HG03354 (cell line): ENCODE measurements at regions not wholly inside any gene's neighbourhood (a gene's known extent, or its start where the extent isn't known, plus 50 kb on each side); places are given as distances from the start of the nearest gene placed in this dataset.
A peak's percentile ranks its signal among the peaks of the same experiment; 100 is the strongest.
"Not testable (repeated sequence)": the region's sequence is repeated elsewhere in the genome, so short reads cannot be mapped to it uniquely, and the experiment has no call there.

Experiments
- ATAC-seq: cut with Tn5 transposase; IDR thresholded peaks from one replicate; pipeline ENCODE4 v1.9.1; 2021; ENCODE audit warnings: mild to moderate bottlenecking; ENCODE audit not compliant: unreplicated experiment, poor library complexity, severe bottlenecking

DNA sequence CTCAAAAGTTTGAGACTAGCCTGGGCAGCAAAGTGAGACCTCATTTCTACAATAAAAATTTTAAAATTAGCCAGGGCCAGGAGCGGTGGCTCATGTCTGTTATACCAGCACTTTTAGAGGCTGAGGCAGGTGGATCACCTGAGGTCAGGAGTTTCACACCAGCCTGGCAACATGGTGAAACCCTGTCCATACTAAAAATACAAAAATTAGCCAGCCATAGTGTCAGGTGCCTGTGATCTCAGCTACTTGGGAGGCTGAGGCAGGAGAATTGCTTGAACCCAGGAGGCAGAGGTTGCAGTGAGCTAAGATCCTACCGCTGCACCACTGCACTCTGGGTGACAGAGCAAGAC, 85.1 kb upstream of the MAP4 start:
- ATAC-seq: not testable (repeated sequence)

DNA sequence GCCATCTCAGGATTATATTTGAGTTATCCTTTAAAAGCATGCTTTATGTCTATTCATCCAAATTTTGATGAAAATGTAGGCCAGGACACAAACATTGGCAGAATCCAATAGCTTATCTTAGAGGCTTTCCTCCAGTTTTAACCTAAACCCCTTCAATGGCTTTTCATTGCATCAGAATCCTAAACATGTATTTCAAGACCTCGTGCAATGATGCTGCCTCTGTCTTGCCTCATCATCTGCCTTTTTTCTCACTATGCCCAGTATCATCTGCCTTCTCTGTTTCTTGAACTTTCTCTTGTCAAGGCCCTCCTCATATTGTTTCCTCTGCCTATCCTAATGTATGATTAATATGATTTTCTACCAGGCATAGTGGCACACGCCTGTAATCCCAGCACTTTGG, 76.1 kb upstream of the MAP4 start:
- no peak for ATAC-seq

DNA sequence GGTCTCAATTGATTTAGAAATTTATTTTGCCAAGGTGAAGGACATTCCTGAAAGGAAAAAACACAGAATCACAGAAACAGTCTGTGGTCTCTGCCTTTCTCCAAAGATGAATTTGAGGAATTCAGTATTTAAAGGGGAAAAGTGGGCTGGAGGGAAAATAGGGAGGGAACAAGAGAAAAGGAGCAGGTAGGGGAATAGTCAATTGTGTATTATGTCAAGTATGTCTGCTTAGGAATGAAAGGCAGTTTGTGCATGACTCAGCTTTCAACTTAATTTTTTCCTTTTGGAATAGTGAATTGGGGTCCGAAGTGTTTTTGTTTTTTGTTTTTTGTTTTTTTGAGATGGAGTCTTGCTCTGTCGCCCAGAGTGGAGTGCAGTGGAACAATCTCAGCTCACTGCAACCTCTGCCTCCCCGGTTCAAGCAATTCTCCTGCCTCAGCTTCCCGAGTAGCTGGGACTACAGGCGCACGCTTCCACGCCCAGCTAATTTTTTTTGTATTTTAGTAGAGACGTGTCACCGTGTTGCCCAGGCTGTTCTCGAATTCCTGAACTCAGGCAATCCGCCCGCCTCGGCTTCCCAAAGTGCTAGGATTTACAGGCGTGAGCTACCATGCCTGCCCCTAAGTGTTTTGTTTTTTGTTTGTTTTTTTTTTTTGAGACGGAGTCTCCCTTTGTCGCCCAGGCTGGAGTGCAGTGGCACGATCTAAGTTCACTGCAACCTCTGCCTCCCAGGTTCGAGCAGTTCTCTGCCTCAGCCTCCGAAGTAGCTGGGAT, 74.1 kb upstream of the MAP4 start:
- ATAC-seq: no peak

DNA sequence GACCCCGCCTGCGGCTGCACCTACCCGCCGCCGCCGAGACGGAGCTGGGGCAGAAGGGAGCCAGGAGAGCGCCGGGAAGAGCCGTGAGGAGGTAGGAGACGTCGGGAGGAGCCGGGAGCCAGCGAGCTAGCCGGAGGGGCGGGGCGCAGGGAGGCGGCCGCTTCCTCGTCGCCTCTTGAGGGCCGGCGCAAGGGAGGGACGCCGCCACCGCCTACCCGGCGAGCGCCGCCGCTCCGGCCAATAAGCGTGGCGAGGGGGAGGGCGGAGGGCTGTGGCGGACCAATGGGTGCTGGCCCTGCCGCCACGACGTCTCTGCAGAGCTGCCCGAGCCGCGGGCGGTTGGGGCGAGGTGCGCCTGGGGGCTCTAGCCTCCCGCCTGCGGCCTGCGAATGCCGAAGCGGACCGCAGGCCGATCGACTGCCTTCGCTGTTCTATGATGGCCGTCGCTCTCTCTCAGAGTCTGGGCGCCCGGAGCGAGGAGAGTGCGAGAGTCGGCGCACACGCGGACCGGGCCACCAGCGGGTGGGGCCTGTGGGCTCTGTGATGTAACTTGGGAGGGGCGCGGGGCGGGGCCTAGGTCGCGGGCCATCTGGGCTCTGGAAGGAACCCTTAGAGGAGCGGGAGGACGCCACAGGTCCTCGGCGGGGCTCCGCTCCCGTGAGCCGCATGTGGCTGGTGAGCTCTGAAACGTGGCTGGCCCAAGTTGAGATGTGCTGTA, 72.7 kb upstream of the MAP4 start:
- ATAC-seq: peak; percentile 94

DNA sequence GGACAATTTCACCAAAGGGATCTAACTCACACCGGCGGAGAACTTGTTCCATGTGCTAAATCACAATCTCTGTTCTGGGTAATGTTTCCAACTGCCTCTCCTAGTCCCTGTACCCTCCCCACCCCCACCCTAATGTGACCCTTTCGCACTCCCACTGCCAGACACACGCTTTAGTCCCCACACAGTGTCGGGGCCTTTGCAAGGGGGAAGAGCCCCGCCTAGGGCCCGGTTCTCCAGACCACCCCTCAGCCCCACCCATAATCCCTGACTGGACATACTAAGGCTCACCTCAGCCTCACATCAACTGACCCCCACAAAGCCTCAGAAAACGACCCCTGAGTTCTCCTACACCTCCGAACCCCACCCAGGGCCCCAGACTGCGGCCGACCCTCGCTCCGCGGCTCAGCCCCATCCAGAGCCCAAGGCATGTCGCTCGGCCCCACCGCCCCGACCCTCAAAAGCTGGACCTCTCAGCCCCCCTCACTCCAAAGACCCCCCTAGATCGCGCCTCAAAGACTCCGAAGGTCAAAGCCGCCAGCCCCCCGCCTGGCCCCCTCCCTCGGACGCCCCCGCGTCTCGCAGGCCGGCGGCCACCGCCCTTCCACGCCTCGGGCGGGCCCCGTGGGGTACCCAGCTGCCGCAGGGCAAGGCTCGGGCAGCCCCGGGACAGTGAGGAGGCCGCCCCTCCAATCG, 72.0 kb upstream of the MAP4 start:
- ATAC-seq: peak; percentile 34

DNA sequence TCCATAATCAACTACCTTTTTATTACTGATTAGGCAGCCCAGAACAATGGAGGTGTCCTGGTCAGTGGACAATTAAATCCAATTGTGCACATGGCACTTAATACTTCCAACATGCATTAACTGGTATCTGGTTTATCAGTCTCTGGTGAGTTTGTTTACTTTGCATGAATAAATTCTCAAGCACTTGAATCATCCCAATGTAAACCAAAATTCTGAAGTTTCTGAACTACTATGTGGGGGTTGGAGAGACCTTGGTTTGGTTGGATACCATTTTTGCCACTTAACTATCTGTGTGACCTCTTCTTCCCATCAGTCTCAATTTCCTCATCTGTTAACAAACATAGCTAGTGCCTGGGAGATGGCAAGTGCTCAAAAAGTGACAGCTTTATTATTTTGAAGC, 70.5 kb upstream of the MAP4 start:
- no peak for ATAC-seq

DNA sequence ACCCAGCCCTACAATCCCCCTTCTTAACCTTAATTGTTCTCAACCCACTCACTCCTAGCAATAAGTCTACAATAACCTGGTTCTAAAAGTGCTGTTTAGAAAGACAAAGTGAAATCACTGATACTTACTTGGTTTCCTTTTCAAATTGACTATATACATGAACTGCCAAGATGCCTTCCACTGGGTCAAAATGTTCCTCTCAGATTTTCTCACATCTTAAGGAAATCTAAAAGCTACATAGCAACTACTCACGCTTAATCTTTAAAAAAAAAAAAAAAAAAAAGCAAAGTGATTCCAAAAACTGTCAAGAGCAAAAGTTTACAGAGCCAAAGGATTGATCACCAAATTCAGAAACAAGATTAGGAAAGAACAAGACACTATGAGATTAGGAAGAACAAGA, 68.7 kb upstream of the MAP4 start:
- ATAC-seq: no peak

DNA sequence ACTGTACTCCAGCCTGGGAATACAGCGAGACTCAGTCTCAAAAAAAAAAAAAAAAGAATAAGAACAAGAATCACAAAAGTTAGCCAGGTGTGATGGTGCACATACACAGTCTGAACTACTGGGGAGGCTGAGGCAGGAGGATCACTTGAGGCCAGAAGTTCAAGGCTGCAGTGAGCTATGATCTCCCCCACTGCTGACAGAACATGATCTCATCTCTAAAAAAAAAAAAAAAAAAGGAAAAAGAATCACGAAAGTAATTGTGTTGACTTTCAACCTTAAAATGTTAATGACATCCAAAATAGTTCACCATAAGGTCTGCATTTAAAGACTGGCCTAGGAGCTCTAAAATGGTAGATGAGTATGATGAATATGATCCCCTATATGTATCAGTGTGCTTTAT, 68.0 kb upstream of the MAP4 start:
- ATAC-seq: no peak

DNA sequence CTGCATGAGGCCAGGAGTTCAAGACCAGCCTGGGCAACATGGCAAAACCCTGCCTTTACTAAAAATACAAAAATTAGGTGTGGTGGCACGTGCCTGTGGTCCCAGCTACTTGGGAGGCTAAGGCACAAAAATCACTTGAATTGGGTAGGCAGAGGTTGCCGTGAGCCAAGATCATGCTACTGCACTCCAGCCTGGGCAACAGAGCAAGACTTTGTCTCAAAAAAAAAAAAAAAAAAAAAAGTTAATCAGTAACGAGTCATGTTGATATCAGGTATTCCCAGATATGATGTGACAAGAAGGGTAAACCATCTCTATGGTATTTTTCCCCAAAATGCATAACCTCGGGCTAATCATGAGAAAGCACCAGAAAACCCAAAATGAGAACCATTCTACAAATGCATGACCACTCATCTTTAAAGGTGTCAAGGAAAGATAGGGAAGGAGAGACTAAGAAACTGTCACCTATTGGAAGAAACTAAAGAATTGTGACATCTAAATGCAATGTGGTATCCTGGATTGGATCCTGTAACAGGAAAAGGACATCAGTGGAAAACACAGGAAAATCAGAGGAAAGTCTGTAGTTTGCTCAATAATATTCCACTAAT, 66.5 kb upstream of the MAP4 start:
- no peak for ATAC-seq

DNA sequence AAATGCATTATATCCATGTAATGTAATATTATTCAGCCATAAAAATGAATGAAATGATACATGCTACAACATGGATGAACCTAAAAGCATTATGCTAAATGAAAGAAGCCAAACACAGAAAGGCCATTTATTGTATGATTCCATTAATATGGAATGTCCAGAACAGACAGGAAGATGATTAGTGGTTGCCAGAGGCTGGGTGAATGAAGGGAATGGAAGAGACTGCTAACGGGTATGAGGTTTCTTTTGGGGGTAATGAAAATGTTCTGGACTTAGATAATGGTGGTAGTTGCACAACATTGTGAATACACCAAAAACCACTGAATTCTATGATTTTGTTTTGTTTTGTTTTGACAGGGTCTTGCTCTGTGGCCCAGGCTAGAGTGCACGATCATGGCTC, 61.6 kb upstream of the MAP4 start:
- ATAC-seq: no peak

DNA sequence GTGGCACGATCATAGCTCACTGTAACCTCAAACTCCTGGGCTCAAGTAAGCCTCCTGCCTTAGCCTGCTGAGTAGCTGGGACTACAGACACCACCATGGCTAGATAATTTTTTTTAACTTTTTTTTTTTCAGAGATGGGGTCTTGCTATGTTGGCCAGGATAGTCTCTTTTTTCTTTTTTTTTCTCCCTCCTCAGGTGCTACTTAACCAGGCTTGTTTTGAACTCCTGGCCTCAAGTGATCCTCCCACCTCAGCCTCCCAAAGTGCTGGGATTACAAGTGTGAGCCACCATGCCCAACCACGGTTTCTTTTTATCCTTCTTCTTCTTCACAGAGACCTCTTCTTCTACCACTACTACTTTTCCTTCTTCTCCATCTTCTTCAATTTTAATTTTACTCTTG, 53.8 kb upstream of the MAP4 start:
- no peak for ATAC-seq

DNA sequence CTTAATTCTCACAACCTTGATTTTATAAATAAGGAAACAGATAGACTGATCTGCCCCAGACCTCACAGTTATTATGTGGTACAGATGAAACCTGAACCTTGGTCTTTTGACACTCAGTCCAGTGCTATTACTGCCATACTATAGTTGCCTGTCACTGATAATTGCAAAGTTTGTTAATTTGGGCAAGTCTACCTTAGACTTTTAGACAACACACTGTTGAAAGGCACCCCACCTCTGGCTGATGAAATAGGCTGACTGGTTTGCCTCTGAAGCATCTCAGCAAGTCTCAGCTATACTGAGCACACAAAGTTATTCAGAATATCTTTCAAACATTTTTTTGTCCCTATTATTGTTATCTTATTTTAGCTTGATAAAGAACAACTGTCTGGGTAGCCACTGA, 53.1 kb upstream of the MAP4 start:
- ATAC-seq: no peak

DNA sequence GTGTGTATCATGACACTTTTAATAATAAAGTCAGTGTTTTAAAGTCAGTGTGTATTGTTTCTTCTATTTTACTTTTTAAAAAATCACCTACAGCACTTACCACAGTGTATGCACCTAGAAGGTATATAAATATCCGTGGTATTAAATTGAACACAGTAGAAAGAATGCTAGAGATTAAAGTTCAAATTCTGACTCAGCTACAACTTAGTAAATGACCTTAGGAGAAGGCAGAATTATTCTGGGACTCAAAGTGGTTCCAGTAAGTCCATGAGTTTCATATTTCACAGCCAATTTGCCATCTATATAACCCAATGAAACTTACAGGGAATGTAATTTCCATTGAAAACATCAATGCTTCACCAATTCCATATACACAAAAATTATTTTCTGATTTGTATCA, 52.7 kb upstream of the MAP4 start:
- ATAC-seq: no peak

DNA sequence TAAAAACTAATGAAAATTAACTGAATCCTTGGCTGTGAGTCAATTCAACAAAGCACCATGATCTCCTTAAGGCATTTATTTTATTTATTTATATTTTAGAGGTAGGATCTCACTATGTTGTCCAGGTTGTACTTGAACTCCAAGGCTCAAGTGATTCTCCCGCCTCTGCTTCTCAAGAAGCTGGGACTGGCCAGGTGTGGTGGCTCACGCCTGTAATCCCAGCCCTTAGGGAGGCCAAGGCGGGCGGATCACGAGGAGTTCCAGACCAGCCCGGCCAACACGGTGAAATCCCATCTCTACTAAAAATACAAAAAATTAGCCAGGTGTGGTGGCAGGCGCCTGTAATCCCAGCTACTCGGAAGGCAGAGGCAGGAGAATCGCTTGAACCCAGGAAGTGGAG, 52.1 kb upstream of the MAP4 start:
- ATAC-seq: not testable (repeated sequence)

DNA sequence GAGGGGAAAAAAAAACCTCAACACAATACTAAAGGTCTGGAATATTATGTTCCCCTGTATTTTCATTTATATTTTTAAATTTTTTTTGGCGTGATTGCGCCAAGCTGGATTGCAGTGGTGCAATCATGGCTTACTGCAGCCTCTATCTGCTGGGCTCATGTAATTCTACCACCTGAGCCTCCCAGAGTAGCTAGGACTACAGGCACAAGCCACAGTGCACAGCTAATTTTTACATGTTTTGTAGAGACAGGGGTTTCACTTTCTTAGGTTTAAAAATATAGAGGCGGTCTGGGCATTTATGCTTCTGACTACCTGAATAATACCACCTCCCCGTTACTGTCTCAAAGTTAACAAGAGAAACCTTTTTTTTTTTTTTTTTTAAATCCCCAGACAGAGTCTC, 51.1 kb upstream of the MAP4 start:
- no peak for ATAC-seq
